HUES64 (cell line): ENCODE measurements at regions not wholly inside any gene's neighbourhood (a gene's known extent, or its start where the extent isn't known, plus 50 kb on each side); places are given as distances from the start of the nearest gene placed in this dataset.
"Not testable (repeated sequence)": the region's sequence is repeated elsewhere in the genome, so short reads cannot be mapped to it uniquely, and the experiment has no call there.

Source experiments
- H3K27ac ChIP-seq: 2 replicates; pipeline ENCODE4 v1.7.0; 2013; ENCODE audit warnings: low read depth, low read length, inconsistent platforms
- H3K27me3 ChIP-seq: 2 replicates; pipeline ENCODE4 v1.6.1; 2013; ENCODE audit warnings: mild to moderate bottlenecking, low read length; ENCODE audit not compliant: insufficient read depth
- H3K36me3 ChIP-seq: 2 replicates; pipeline ENCODE4 v1.6.1; 2013; ENCODE audit warnings: mild to moderate bottlenecking, low read length; ENCODE audit not compliant: insufficient read depth
- H3K4me1 ChIP-seq: 2 replicates; pipeline ENCODE4 v1.6.1; 2013; ENCODE audit warnings: mild to moderate bottlenecking, low read length, moderate library complexity; ENCODE audit not compliant: insufficient read depth
- H3K4me3 ChIP-seq: 2 replicates; pipeline ENCODE4 v1.5.1; 2013; ENCODE audit warnings: mild to moderate bottlenecking, low read length, moderate library complexity
- H3K9ac ChIP-seq: 2 replicates; pipeline ENCODE4 v1.6.1; 2013; ENCODE audit warnings: mild to moderate bottlenecking, low read depth, low read length
- H3K9me3 ChIP-seq: 2 replicates; pipeline ENCODE4 v1.6.1; 2013; ENCODE audit warnings: low read depth, low read length; ENCODE audit not compliant: insufficient read depth
- WGBS: fragments of 150-250, 120-280 bp; methylation state at CpG from one replicate; pipeline ENCODE4 v1.1.7; 2013; ENCODE audit warnings: missing lambda C conversion rate; 5-methylcytosine and 5-hydroxymethylcytosine counted together

GRCh38 chr9:33740075-33740474 is 55.3 kb upstream of the PRSS3 start:
- no peaks in the 10 kb centered on the region for H3K4me1 ChIP-seq
- H3K9me3 ChIP-seq = no peaks in the 10 kb centered on the region

GRCh38 chr9:33740958-33741357 is 54.4 kb upstream of the PRSS3 start:
- H3K9ac ChIP-seq, H3K36me3 ChIP-seq, H3K4me3 ChIP-seq, H3K27ac ChIP-seq, H3K9me3 ChIP-seq, H3K27me3 ChIP-seq, H3K4me1 ChIP-seq: not testable (repeated sequence)
- WGBS = 68% methylated on average over 1 of the region's 1 CpG

More at GRCh38 chr9:33740075-33740474, 55.3 kb upstream of the PRSS3 start:
- H3K36me3 ChIP-seq = no peaks in the 10 kb centered on the region
- H3K27ac ChIP-seq = no peak overlapping the region
- no CpG with 5 or more reads among the region's 1 CpG for WGBS
- H3K4me3 ChIP-seq = no peak overlapping the region
- no peaks in the 10 kb centered on the region for H3K27me3 ChIP-seq
- H3K9ac ChIP-seq = no peak overlapping the region

- Histone ChIP-seq H3K27me3 (no peaks in the 10 kb centered on the region), H3K9ac (no peak overlapping the region), H3K9me3 (no peaks in the 10 kb centered on the region), H3K4me1 (no peaks in the 10 kb centered on the region), H3K4me3 (no peak overlapping the region), H3K36me3 (no peaks in the 10 kb centered on the region), H3K27ac (no peak overlapping the region)
- 88% methylated on average over 3 of the region's 3 CpGs for WGBS
Measured at GRCh38 chr9:33742051-33742450, 53.3 kb upstream of the PRSS3 start.

GRCh38 chr9:33742519-33742918 is 52.8 kb upstream of the PRSS3 start:
- WGBS = 87% methylated on average over 2 of the region's 2 CpGs
- Histone ChIP-seq H3K9me3 (no peaks in the 10 kb centered on the region), H3K27ac (no peak overlapping the region), H3K27me3 (no peaks in the 10 kb centered on the region), H3K9ac (no peak overlapping the region), H3K4me3 (no peak overlapping the region), H3K36me3 (no peaks in the 10 kb centered on the region), H3K4me1 (no peaks in the 10 kb centered on the region)
